GM13977 (cell line): ENCODE measurements at regions not wholly inside any gene's neighbourhood (a gene's known extent, or its start where the extent isn't known, plus 50 kb on each side); places are given as distances from the start of the nearest gene placed in this dataset.
"Not testable (repeated sequence)": the region's sequence is repeated elsewhere in the genome, so short reads cannot be mapped to it uniquely, and the experiment has no call there.

Experiments
- DNase-seq: peaks from one replicate; pipeline ENCODE4 v3.0.0; 2012; ENCODE audit warnings: low spot score
- in situ Hi-C: fragments of 300-500 bp; cut with MboI; formaldehyde crosslinking; loops from one replicate; pipeline ENCODE4 v1.12.0; 2022; ENCODE audit warnings: low sequenced_read_pairs, low pct_unique_long_range_greater_than_20kb, mixed read lengths, inconsistent platforms; ENCODE audit not compliant: unreplicated experiment
- TF ChIP-seq, protein P1 (sequence below): IDR thresholded peaks from 2 replicates; pipeline ENCODE4 v1.5.1; 2012; ENCODE audit warnings: mild to moderate bottlenecking, control low read depth; ENCODE audit not compliant: insufficient read depth; ENCODE audit errors: extremely low read depth, missing control alignments

DNA sequence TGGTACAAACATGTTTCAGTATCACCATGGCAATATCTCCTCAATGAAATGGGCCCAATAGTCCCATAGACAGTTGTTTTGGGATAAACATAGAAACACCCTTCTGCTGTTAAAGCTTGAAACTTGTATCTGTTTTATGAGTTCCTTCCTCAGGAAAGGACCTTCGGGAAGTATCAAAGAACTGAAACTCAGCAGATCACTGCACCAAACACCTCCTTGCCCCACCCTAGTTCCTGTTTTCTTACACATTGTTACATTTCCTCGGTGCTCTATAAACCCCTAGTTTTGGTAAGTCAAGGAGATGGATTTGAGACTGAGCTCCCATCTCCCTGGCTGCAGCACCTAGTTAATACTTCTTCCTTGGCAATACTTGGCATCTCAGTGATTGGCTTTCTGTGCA is 73.8 kb upstream of the ECI2 start:
- no peak for DNase-seq
- in situ Hi-C loops = no loop called here
- TF ChIP-seq, protein P1, sequence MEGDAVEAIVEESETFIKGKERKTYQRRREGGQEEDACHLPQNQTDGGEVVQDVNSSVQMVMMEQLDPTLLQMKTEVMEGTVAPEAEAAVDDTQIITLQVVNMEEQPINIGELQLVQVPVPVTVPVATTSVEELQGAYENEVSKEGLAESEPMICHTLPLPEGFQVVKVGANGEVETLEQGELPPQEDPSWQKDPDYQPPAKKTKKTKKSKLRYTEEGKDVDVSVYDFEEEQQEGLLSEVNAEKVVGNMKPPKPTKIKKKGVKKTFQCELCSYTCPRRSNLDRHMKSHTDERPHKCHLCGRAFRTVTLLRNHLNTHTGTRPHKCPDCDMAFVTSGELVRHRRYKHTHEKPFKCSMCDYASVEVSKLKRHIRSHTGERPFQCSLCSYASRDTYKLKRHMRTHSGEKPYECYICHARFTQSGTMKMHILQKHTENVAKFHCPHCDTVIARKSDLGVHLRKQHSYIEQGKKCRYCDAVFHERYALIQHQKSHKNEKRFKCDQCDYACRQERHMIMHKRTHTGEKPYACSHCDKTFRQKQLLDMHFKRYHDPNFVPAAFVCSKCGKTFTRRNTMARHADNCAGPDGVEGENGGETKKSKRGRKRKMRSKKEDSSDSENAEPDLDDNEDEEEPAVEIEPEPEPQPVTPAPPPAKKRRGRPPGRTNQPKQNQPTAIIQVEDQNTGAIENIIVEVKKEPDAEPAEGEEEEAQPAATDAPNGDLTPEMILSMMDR = no peak

DNA sequence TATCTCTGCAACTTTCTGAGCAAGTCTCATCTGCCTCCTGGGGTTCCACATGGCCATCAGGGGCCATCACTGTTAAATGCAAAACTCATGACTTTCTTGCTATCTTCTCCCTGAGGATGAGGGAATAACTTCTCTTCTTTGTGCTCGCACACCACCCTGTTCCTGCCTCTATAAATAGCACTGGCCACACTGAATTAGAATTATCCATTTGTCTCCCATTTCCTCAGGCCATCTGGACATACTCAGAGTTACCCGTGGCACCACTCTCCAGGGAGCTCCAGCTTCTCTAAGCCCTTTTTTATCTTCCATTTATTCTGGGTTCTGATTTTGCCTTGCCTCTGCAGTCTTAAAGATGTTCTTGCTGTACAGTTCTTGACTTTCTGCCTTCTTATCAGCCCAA is 72.8 kb upstream of the ECI2 start:
- in situ Hi-C loops = no loop called here
- DNase-seq = no peak
- TF ChIP-seq, protein P1 = no peak

- in situ Hi-C loops, DNase-seq: not testable (repeated sequence)
Measured at GRCh38 chr6:4203642-4204417, 68.5 kb upstream of the ECI2 start.

DNA sequence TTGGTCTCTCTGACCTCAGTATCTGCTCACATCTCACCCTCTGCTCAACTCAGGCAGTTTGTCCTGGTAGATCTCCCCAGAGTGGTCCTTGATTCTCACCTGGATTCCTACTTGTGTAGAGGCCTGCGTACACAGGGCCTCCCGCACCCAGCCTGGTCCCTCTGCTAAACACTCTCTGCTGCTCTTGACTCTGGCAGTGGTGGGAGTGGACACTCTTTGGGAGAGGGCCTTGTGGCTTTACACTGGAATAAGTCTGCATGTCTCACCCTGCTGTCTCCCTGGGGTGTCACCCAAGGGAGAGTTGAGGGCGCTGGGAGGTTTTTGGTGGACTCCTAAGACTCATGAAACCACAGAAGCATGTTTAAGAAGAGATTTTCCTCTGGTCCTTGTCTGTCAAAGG is 57.3 kb upstream of the ECI2 start:
- in situ Hi-C loops = no loop called here
- TF ChIP-seq, protein P1 = no peak
- DNase-seq = no peak

GRCh38 chr6:4192173-4192572 is 56.8 kb upstream of the ECI2 start:
- TF ChIP-seq, protein P1 = no peak
- DNase-seq = no peak
- in situ Hi-C loops = no loop called here

- in situ Hi-C loops = no loop called here
- no peak for DNase-seq
- TF ChIP-seq, protein P1 = no peak
Measured at GRCh38 chr6:4191271-4191721, 55.9 kb upstream of the ECI2 start.

- DNase-seq = no peak
- TF ChIP-seq, protein P1 = no peak
- in situ Hi-C loops = no loop called here
Measured at GRCh38 chr6:4189249-4189648, 53.9 kb upstream of the ECI2 start.
